TTC549 (cell line): ENCODE measurements at regions not wholly inside any gene's neighbourhood (a gene's known extent, or its start where the extent isn't known, plus 50 kb on each side); places are given as distances from the start of the nearest gene placed in this dataset.
"Not testable (repeated sequence)": the region's sequence is repeated elsewhere in the genome, so short reads cannot be mapped to it uniquely, and the experiment has no call there.

Source experiments
- FAIRE-seq: peaks from 2 replicates; lab custom pipeline; 2012; peaks lifted over from hg19 to GRCh38; lab: Jason Lieb, UNC

- no peak for FAIRE-seq
Measured at GRCh38 chr9:80994892-80995291, 694.5 kb downstream of the TLE1 start.

GRCh38 chr9:80985595-80985994 is 703.8 kb downstream of the TLE1 start:
- peak; percentile 34 for FAIRE-seq

- FAIRE-seq = no peak
Measured at GRCh38 chr9:80976403-80976802, 712.9 kb downstream of the TLE1 start.

DNA sequence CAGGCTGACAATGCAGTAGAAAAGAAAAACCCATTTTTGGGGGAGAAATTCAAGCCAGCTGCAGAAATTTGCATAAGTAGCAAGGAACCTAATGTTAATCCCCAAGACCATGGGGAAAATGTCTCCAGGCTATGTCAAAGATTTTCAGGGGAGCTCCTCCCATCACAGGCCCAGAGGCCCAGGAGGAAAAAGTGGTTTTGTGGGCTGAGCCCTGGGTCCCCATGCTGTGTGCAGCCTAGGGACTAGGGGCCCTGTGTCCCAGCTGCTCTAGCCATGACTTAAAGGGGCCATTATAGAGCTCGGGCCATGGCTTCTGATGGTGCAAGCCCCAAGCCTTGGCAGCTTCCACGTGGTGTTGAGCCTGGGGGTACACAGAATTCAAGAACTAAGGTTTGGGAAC is 719.0 kb downstream of the TLE1 start:
- not testable (repeated sequence) for FAIRE-seq

DNA sequence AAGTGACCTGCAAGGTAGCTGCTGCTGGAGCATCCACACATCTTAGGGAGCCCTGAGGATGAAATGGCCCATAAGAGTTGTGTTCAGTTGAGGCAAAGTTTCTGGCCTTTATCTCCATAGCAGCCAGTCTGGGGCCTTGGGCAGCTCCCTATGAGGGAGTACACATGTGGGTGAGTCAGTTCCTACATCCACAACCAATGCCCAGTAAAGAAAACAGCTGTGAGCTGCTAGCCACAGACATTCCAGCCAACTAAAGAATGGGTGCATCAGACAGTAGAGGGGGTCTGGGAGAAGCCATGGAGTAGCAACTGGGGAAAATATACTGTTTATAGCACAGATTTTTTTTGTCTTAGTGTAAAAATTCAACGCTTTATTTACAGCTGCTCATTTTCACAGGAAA is 720.7 kb downstream of the TLE1 start:
- no peak for FAIRE-seq

GRCh38 chr9:80964914-80965313 is 724.4 kb downstream of the TLE1 start:
- FAIRE-seq = no peak

DNA sequence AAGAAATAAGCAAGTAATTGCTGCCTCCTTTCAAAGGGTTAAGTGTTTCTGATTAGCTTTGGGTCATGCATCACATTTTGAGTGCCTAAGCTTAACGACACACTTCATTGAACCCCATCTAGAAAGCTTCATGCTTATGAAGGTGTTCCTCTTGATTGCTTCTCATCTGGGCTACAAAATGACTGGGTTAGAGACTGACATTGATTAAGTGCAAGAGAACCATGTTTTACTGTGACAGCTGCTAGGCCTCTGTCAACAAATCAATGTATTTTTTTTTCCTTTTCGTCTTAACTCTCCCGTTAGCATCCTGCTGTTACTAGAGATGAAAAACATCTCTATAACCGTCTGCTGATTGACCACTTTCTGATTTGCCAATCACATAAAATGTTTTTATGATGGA is 725.0 kb downstream of the TLE1 start:
- FAIRE-seq = no peak

- no peak for FAIRE-seq
Measured at GRCh38 chr9:80957801-80958200, 731.5 kb downstream of the TLE1 start.

GRCh38 chr9:80954521-80954920 is 734.8 kb downstream of the TLE1 start:
- FAIRE-seq = no peak

DNA sequence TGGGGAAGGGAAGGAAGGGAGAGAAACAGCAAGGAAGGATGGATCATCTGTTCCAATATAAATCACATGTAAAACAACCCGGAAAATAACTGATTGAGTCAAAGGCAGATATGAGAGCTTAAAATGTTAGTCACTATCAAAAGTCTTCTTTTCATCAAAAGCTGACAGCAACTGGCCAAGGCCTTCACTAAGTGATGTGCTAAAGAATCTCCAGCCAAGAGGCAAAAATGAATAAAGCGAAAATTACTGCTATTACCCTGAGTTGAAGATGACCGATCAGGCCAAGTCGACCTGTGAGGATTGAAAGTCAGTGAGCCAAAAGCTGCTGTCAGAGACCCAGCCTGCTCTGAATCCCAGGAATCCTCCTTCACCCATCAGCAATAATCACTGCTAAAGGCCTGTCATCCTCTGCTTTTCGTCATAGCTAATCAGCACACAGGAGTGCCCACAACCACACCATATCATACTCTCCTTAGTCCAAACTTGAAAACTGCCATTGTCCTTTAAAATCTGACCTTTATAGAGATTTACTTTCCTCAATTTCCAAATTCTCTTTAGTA is 736.9 kb downstream of the TLE1 start:
- FAIRE-seq = no peak

GRCh38 chr9:80951675-80952074 is 737.7 kb downstream of the TLE1 start:
- no peak for FAIRE-seq

DNA sequence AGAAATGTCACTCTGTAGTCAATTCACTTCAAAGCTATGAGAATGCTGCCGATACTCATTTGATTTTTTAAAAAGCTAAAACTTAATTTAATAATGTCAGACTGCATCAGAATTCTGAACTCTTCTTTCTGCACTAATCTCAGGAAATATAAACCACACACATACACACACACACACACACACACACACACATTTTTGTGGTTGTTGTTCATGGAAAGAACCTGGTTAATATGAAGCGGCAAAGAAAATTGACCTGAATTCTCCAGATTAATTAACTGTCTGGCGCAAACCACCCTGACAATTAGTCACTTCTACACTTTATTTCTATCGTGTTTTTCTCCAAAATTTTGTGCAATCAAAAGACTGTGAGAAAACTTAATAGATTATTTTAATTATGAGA is 740.5 kb downstream of the TLE1 start:
- no peak for FAIRE-seq

DNA sequence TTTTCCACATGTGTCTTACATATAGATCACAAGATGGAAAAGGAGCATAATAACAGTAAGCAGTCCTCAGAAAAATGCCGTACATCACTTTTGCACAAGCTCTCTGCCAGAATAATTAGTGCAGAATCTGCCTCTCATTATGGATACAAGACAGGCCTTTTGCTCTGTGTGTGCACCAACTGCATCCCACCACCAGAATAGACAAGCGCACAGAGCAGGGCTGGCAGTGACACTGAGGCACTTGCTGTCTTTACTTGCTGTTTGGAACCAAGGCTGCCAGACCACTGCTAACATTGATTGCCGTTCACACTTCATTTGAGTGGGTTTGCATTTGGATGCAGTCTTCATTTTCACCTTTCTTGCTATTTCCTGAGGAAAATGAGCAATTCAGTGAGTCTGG is 741.3 kb downstream of the TLE1 start:
- no peak for FAIRE-seq

DNA sequence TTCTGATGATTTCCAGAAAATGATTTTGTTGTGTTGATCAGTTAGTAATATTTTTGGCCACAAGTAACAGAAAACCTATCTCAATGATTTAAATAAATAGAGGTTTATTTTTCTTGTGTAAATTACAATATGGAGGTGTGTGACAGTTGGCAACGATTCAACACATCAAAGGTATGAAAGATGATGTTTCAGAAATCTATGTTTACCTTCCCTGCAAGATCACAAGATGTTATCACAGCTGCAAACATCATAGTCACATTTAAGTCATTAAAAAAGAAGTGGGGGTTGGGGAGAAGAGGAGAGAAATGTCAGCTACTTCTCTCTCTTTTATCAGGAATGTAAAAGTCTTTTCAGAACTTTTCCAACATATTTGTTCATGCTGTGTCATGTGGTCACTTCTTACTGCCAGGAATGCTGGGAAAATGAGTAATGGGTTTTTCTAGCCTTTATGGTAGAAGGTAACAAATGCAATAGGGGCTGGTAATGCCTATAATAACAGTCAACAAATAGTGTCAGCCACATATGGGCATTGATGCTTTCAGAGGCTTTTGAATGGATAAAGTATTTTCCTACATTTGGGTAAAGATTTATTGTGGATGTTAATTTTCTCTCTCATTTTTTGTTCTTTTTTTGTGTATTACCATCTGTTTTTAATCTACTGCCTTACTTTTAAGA is 742.7 kb downstream of the TLE1 start:
- FAIRE-seq = no peak

DNA sequence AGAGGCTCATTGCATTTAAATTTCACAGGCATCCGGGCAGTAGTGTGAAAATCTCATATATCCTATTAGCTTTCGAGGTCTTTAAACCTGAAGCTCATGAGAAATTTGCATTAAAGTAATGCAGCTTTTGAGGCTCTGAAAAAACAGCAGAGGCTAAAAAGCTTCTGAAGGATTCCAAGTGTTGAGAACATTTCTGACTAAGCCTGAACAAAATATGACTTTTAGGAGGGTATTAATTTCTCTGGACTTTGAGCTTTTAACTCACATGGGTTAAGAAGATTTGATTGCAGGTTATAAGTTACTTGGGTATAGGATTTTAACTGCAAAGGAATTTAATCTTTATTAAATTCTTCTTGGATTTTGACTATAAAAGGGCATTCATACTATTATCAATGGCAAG is 743.9 kb downstream of the TLE1 start:
- no peak for FAIRE-seq

- FAIRE-seq = no peak
Measured at GRCh38 chr9:80937645-80938044, 751.7 kb downstream of the TLE1 start.

GRCh38 chr9:80934095-80934494 is 755.3 kb downstream of the TLE1 start:
- no peak for FAIRE-seq

- no peak for FAIRE-seq
Measured at GRCh38 chr9:80932947-80933780, 756.2 kb downstream of the TLE1 start.

GRCh38 chr9:80932181-80932580 is 757.2 kb downstream of the TLE1 start:
- no peak for FAIRE-seq

DNA sequence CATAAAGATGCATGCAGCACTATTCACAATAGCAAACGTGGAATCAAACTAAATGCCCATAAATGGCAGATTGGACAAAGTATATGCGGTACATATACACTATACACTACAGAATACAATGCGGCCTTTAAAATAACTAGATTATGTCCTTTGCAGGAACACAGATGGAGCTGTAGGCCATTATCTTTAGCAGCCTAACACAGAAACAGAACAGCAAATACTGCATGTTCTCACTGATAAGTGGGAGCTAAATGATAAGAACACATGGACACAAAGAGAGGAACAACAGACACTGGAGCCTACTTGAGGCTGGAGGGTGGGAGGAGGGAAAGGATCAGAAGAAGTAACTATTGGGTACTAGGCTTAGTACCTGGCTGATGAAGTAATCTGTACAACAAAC is 758.2 kb downstream of the TLE1 start:
- no peak for FAIRE-seq

GRCh38 chr9:80928697-80929096 is 760.6 kb downstream of the TLE1 start:
- no peak for FAIRE-seq

GRCh38 chr9:80926611-80927010 is 762.7 kb downstream of the TLE1 start:
- no peak for FAIRE-seq

DNA sequence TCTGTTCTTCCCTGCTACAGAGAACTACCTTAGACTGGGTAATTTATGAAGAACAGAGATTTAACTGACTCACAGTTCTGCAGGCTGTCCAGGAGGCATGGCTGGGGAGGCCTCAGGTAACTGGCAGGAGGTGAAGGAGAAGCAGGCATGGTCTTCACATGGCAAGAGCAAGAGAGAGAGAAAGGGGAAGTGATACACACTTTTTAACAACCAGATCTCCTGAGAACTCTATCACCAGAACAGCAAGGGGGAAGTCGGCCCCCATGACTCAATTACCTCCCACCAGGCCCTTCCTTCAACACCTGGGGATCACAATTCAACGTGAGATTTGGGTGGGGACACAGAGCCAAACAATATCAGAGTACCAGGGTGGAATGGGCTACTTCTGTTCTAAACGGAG is 766.8 kb downstream of the TLE1 start:
- no peak for FAIRE-seq

DNA sequence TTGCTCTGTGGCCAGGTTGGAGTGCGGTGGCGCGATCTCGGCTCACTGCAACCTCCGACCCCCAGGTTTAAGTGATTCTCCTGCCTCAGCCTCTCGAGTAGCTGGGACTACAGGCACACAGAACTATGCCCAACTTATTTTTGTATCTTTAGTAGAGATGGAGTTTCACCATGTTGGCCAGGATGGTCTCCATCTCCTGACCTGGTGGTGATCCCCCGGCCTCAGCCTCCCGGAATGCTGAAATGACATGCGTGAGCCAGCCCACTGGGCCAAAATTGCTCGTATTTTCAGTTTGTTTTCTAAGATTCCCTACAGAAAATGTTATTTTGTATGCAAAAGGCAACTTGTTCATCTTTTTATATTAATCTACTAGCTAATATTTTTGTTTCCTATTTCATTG is 782.6 kb downstream of the TLE1 start:
- no peak for FAIRE-seq
